ENCODE measurements at regions not wholly inside any gene's neighbourhood (a gene's known extent, or its start where the extent isn't known, plus 50 kb on each side); places are given as distances from the start of the nearest gene placed in this dataset.

DNA sequence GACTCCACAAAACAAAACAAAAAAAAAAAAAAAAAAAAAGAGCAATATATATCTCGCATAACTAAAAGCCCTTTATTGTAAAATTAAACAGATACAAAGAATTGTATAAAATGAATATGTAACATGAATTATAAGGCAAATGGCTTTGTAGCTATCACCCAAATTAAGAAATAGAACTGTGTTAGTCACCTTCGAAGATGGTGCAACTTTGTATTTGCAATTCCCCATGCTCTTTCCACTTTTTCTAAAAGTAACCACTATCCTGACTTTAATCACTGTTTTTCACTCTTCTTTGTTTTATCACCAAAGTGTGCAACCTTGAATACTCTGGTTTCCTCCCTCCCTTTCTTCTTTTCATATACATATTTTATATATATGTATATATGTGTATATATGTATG is 57.1 kb upstream of the HTR2A start:
- TF ChIP-seq POLR2AphosphoS5 (IDR thresholded peaks at IDR 0.05) = no peak
- TF ChIP-seq MXI1 (conservative IDR thresholded peaks at IDR 0.05; ENCODE audit: poor library complexity, severe bottlenecking) = no peak
- TF ChIP-seq CTCF (IDR thresholded peaks at IDR 0.05; ENCODE audit: poor library complexity, severe bottlenecking) = no peak
- no peak for TF ChIP-seq EZH2 (IDR thresholded peaks at IDR 0.05; ENCODE audit: borderline replicate concordance, insufficient read depth, low read length, poor library complexity, severe bottlenecking)
- TF ChIP-seq EP300 (conservative IDR thresholded peaks at IDR 0.05; ENCODE audit: poor library complexity, severe bottlenecking) = no peak

Data from neural cell (in vitro differentiated cells).